Panc1 (cell line): ENCODE measurements at regions not wholly inside any gene's neighbourhood (a gene's known extent, or its start where the extent isn't known, plus 50 kb on each side); places are given as distances from the start of the nearest gene placed in this dataset.

Experiments used
- ATAC-seq: fragments of 200-7000 bp; cut with Tn5 transposase; 2 replicates; pipeline ENCODE4 v1.9.1; 2020; ENCODE audit warnings: mild to moderate bottlenecking, moderate library complexity
- BruUV-seq: library from RNA; stranded (reverse); fragments of 400-500 nt; replicated peaks from 2 replicates; lab custom pipeline; 2021; lab: Mats Ljungman, UMichigan
- CTCF ChIA-PET: fragments of 300-600 bp; sonication (Branson Sonifier 250); formaldehyde crosslinking; loops from one replicate; lab custom pipeline; 2022; ENCODE audit warnings: antibody characterized with exemption; lab: Charles Lee
- POLR2A ChIA-PET: fragments of 300-600 bp; sonication (Branson Sonifier 250); formaldehyde crosslinking; loops from one replicate; lab custom pipeline; 2022; ENCODE audit warnings: antibody characterized with exemption; lab: Charles Lee
- DNase-seq: peaks from one replicate; pipeline ENCODE4 v3.0.0-alpha.2; 2010; ENCODE audit warnings: low read depth, low spot score
- H3K27ac ChIP-seq: 2 replicates; pipeline ENCODE4 v1.5.1; 2011; ENCODE audit warnings: mild to moderate bottlenecking, low read length, inconsistent platforms
- H3K27me3 ChIP-seq: fragments of 200-500 bp; sonication (Bioruptor generic); 2 replicates; pipeline ENCODE4 v1.6.0; 2014; ENCODE audit warnings: low read length, inconsistent platforms; ENCODE audit not compliant: control insufficient read depth, insufficient read depth
- H3K36me3 ChIP-seq: fragments of 200-500 bp; sonication (Bioruptor generic); 2 replicates; pipeline ENCODE4 v1.5.1; 2014; ENCODE audit warnings: inconsistent platforms, mild to moderate bottlenecking, low read length, moderate library complexity; ENCODE audit not compliant: control insufficient read depth, insufficient read depth
- H3K4me1 ChIP-seq: 2 replicates; pipeline ENCODE4 v1.5.1; 2011; ENCODE audit warnings: inconsistent platforms, mild to moderate bottlenecking, low read length, moderate library complexity; ENCODE audit not compliant: control insufficient read depth, insufficient read depth
- H3K4me3 ChIP-seq, 2 experiments: 2 replicates each; pipeline ENCODE4 v1.5.1; 2011 to 2012; ENCODE audit warnings: low read depth in 2 of 2, low read length in 2 of 2, mild to moderate bottlenecking in 2 of 2, inconsistent platforms in 1 of 2, moderate library complexity in 1 of 2
- H3K9me3 ChIP-seq: fragments of 200-500 bp; sonication (Bioruptor generic); 2 replicates; pipeline ENCODE4 v1.5.1; 2014; ENCODE audit warnings: low read depth, mild to moderate bottlenecking, inconsistent platforms, low read length, moderate library complexity; ENCODE audit not compliant: control insufficient read depth, insufficient read depth
- CTCF ChIP-seq: fragments of 450-650 bp; IDR thresholded peaks from 2 replicates; pipeline ENCODE4 v1.5.1; 2017; ENCODE audit warnings: mild to moderate bottlenecking
- POLR2AphosphoS5 ChIP-seq: IDR thresholded peaks from 2 replicates; pipeline ENCODE4 v1.6.1; 2012; ENCODE audit warnings: mild to moderate bottlenecking, low read depth, low read length, moderate library complexity
- REST ChIP-seq, 2 experiments: IDR thresholded peaks; 2 replicates each; pipeline ENCODE4 v1.6.1; 2011 to 2012; ENCODE audit warnings: low read depth in 2 of 2, control low read depth in 1 of 2, low read length in 1 of 2, mild to moderate bottlenecking in 1 of 2, moderate library complexity in 1 of 2; ENCODE audit not compliant: insufficient read depth in 1 of 2
- SIN3A ChIP-seq: IDR thresholded peaks from 2 replicates; pipeline ENCODE4 v1.6.1; 2012; ENCODE audit warnings: low read depth, mild to moderate bottlenecking, low read length, moderate library complexity, borderline replicate concordance; ENCODE audit not compliant: insufficient read depth
- TCF7L2 ChIP-seq: IDR thresholded peaks from 2 replicates; pipeline ENCODE4 v1.6.1; 2011; ENCODE audit warnings: mild to moderate bottlenecking, low read depth, low read length, inconsistent platforms
- in situ Hi-C: cut with HindIII; loops from 2 replicates; pipeline ENCODE4 v1.10.0; 2016; ENCODE audit warnings: low sequenced_read_pairs, low pct_unique_long_range_greater_than_20kb
- intact Hi-C: fragments of 100-400 bp; cut with micrococcal nuclease; formaldehyde crosslinking; loops from one replicate; pipeline ENCODE4 v1.10.0; 2022; ENCODE audit not compliant: unreplicated experiment

- Histone ChIP-seq H3K4me3 (no peak overlapping the region), H3K36me3 (no peaks in the 10 kb centered on the region), H3K4me1 (no peaks in the 10 kb centered on the region), H3K9me3 (no peaks in the 10 kb centered on the region), H3K27me3 (no peaks in the 10 kb centered on the region), H3K27ac (no peak overlapping the region)
- intact Hi-C loops = no loop called here
- in situ Hi-C loops = no loop called here
- no TSS peak for BruUV-seq
- TF ChIP-seq POLR2AphosphoS5 (no peak), SIN3A (no peak), TCF7L2 (no peak), CTCF (no peak), REST (IDR thresholded peaks at IDR 0.05; ENCODE audit: insufficient read depth in 1 of 2, low read depth in 2 of 2, low read length in 1 of 2) (no peak)
- DNase-seq (no peak), ATAC-seq (no peak)
- POLR2A ChIA-PET = no interaction called here
- CTCF ChIA-PET = no interaction called here
Observed at GRCh38 chr6:91490671-91491301, 903.9 kb upstream of the MAP3K7 start.

GRCh38 chr6:91487696-91488392 lies 901.0 kb upstream of the MAP3K7 start:
- no peak for TF ChIP-seq TCF7L2
- TF ChIP-seq SIN3A = no peak
- TF ChIP-seq POLR2AphosphoS5 = no peak
- TF ChIP-seq REST (IDR thresholded peaks at IDR 0.05; ENCODE audit: insufficient read depth in 1 of 2, low read depth in 2 of 2, low read length in 1 of 2) = no peak
- no peak for TF ChIP-seq CTCF
- ChIA-PET POLR2A (no interaction called here), CTCF (no interaction called here)
- intact Hi-C loops = no loop called here
- ATAC-seq (no peak), DNase-seq (no peak)
- Histone ChIP-seq H3K36me3 (no peaks in the 10 kb centered on the region), H3K4me3 (no peak overlapping the region), H3K4me1 (no peaks in the 10 kb centered on the region), H3K27ac (no peak overlapping the region), H3K27me3 (no peaks in the 10 kb centered on the region), H3K9me3 (no peaks in the 10 kb centered on the region)
- in situ Hi-C loops = no loop called here
- BruUV-seq = no TSS peak
